GM21390 (cell line): ENCODE measurements at regions not wholly inside any gene's neighbourhood (a gene's known extent, or its start where the extent isn't known, plus 50 kb on each side); places are given as distances from the start of the nearest gene placed in this dataset.

ENCODE experiments used
- ATAC-seq: cut with Tn5 transposase; IDR thresholded peaks from one replicate; pipeline ENCODE4 v1.9.1; 2021; ENCODE audit not compliant: unreplicated experiment

GRCh38 chr16:55949518-55949917, 74.3 kb upstream of the CES5A start:
- ATAC-seq: no peak

- no peak for ATAC-seq
These were observed 73.1 kb upstream of the CES5A start for GRCh38 chr16:55948230-55948629.

GRCh38 chr16:55947366-55947765, 72.2 kb upstream of the CES5A start:
- ATAC-seq: no peak

GRCh38 chr16:55944377-55944802, 69.2 kb upstream of the CES5A start:
- ATAC-seq: peak; percentile 58

- no peak for ATAC-seq
These were observed 68.1 kb upstream of the CES5A start for GRCh38 chr16:55943267-55943666.

- no peak for ATAC-seq
These were observed 67.6 kb upstream of the CES5A start for GRCh38 chr16:55942821-55943220.

GRCh38 chr16:55941552-55941951, 66.4 kb upstream of the CES5A start:
- ATAC-seq: no peak

GRCh38 chr16:55938126-55938525, 63.0 kb upstream of the CES5A start:
- no peak for ATAC-seq

- no peak for ATAC-seq
These were observed 57.9 kb upstream of the CES5A start for GRCh38 chr16:55933038-55933437.

- no peak for ATAC-seq
These were observed 54.9 kb upstream of the CES5A start for GRCh38 chr16:55930036-55930435.

GRCh38 chr16:55929181-55929580, 54.0 kb upstream of the CES5A start:
- ATAC-seq: no peak

- ATAC-seq: no peak
These were observed 50.1 kb upstream of the CES5A start for GRCh38 chr16:55925242-55925641.
